ENCODE measurements at regions not wholly inside any gene's neighbourhood (a gene's known extent, or its start where the extent isn't known, plus 50 kb on each side); places are given as distances from the start of the nearest gene placed in this dataset.

GRCh38 chr10:34047389-34047788, 712.9 kb upstream of the NRP1 start:
- Histone ChIP-seq H4K20me1 (ENCODE audit: insufficient read depth, low read length) (no peaks in the 10 kb centered on the region), H3K4me2 (ENCODE audit: low read length) (no peak overlapping the region), H3K4me3 (ENCODE audit: low read depth, low read length, poor library complexity, severe bottlenecking) (no peak overlapping the region), H3K79me2 (ENCODE audit: insufficient read depth, low read length) (no peaks in the 10 kb centered on the region), H3K27me3 (ENCODE audit: insufficient read depth, low read length) (no peaks in the 10 kb centered on the region), H3F3A (ENCODE audit: insufficient read depth, low read length) (no peaks in the 10 kb centered on the region), H3K9ac (ENCODE audit: low read length) (no peak overlapping the region), H3K27ac (ENCODE audit: low read depth, low read length, poor library complexity, severe bottlenecking) (no peak overlapping the region), H3K36me3 (ENCODE audit: insufficient read depth, low read length) (no peaks in the 10 kb centered on the region), H3K9me2 (ENCODE audit: low read depth, low read length) (no peaks in the 10 kb centered on the region), H3K4me1 (ENCODE audit: insufficient read depth, low read length, severe bottlenecking) (no peaks in the 10 kb centered on the region), H2AFZ (ENCODE audit: low read length) (no peak overlapping the region), H3K9me3 (ENCODE audit: low read length) (no peaks in the 10 kb centered on the region)
- TF ChIP-seq EZH2 (IDR thresholded peaks at IDR 0.05; ENCODE audit: borderline replicate concordance, low read length) (no peak), CTCF (IDR thresholded peaks at IDR 0.05; ENCODE audit: low read length) (no peak)

- Histone ChIP-seq H3F3A (ENCODE audit: insufficient read depth, low read length) (no peaks in the 10 kb centered on the region), H3K4me1 (ENCODE audit: insufficient read depth, low read length, severe bottlenecking) (no peaks in the 10 kb centered on the region), H3K27me3 (ENCODE audit: insufficient read depth, low read length) (no peaks in the 10 kb centered on the region), H2AFZ (ENCODE audit: low read length) (no peak overlapping the region), H3K9ac (ENCODE audit: low read length) (no peak overlapping the region), H3K79me2 (ENCODE audit: insufficient read depth, low read length) (no peaks in the 10 kb centered on the region), H3K4me3 (ENCODE audit: low read depth, low read length, poor library complexity, severe bottlenecking) (no peak overlapping the region), H3K27ac (ENCODE audit: low read depth, low read length, poor library complexity, severe bottlenecking) (no peak overlapping the region), H3K9me3 (ENCODE audit: low read length) (no peaks in the 10 kb centered on the region), H3K36me3 (ENCODE audit: insufficient read depth, low read length) (no peaks in the 10 kb centered on the region), H3K4me2 (ENCODE audit: low read length) (no peak overlapping the region), H3K9me2 (ENCODE audit: low read depth, low read length) (no peaks in the 10 kb centered on the region), H4K20me1 (ENCODE audit: insufficient read depth, low read length) (no peaks in the 10 kb centered on the region)
- TF ChIP-seq CTCF (IDR thresholded peaks at IDR 0.05; ENCODE audit: low read length) (no peak), EZH2 (IDR thresholded peaks at IDR 0.05; ENCODE audit: borderline replicate concordance, low read length) (no peak)
Observed at GRCh38 chr10:34046506-34047034, 712.1 kb upstream of the NRP1 start.

GRCh38 chr10:34045571-34046190, 711.2 kb upstream of the NRP1 start:
- H3K27me3 ChIP-seq (ENCODE audit: insufficient read depth, low read length): no peaks in the 10 kb centered on the region
- no peaks in the 10 kb centered on the region for H3K9me3 ChIP-seq (ENCODE audit: low read length)
- no peak overlapping the region for H3K9ac ChIP-seq (ENCODE audit: low read length)
- H3K9me2 ChIP-seq (ENCODE audit: low read depth, low read length): no peaks in the 10 kb centered on the region
- no peak overlapping the region for H3K27ac ChIP-seq (ENCODE audit: low read depth, low read length, poor library complexity, severe bottlenecking)
- no peak overlapping the region for H3K4me2 ChIP-seq (ENCODE audit: low read length)
- no peaks in the 10 kb centered on the region for H3K4me1 ChIP-seq (ENCODE audit: insufficient read depth, low read length, severe bottlenecking)
- no peak overlapping the region for H3K4me3 ChIP-seq (ENCODE audit: low read depth, low read length, poor library complexity, severe bottlenecking)
- no peak overlapping the region for H2AFZ ChIP-seq (ENCODE audit: low read length)
- H4K20me1 ChIP-seq (ENCODE audit: insufficient read depth, low read length): no peaks in the 10 kb centered on the region
- no peaks in the 10 kb centered on the region for H3F3A ChIP-seq (ENCODE audit: insufficient read depth, low read length)
- no peaks in the 10 kb centered on the region for H3K36me3 ChIP-seq (ENCODE audit: insufficient read depth, low read length)
- no peaks in the 10 kb centered on the region for H3K79me2 ChIP-seq (ENCODE audit: insufficient read depth, low read length)
- TF ChIP-seq EZH2 (IDR thresholded peaks at IDR 0.05; ENCODE audit: borderline replicate concordance, low read length): no peak
- TF ChIP-seq CTCF (IDR thresholded peaks at IDR 0.05; ENCODE audit: low read length): no peak

All from OCI-LY1 (cell line).